Embryonic facial prominence (tissue), 1 donor: ENCODE measurements at regions not wholly inside any gene's neighbourhood (a gene's known extent, or its start where the extent isn't known, plus 50 kb on each side); places are given as distances from the start of the nearest gene placed in this dataset.
"Not testable (repeated sequence)": the region's sequence is repeated elsewhere in the genome, so short reads cannot be mapped to it uniquely, and the experiment has no call there.

ENCODE experiments used
- DNase-seq: peaks from one replicate; pipeline ENCODE4 v3.0.0-alpha.2; 2016; ENCODE audit errors: extremely low spot score

DNA sequence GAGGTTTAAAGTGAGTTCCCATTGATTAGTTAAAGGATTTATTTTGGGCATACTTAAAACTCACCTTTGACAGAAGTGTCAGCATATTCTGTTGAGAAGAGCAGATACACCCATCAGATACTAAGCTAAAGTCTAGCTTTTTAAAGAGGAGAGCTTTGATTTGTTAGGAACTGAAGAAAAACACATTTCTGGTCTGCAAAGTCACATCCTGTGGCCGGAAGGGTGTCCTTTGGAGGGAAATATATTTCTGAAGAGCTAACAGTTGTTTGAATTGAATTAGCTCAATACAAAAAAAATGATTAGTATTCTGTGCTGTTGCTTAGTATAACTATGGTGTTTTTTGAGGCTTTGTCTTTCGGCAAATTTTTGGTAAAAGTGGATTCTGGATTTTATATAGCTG, 302.7 kb downstream of the RFPL4B start:
- no peak for DNase-seq

DNA sequence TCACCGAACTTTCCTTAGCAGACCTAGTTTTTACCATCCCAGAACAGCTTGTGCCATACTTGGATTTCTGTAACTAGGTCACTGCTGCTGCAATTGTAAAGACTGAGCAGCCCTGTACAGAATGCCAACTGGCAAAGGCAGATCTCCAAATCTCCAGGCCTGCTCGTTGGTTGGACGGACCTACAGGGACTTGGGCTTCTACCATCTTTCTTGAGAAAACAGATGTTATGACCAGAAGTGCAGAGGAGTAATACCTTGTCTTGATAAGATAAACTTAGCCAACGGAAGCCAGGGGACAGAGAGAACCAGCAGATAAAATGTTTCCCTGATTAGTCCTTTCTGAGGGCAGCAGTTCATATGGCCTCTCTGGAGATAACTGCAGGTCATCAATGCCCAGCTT, 304.1 kb downstream of the RFPL4B start:
- DNase-seq, result no peak

DNA sequence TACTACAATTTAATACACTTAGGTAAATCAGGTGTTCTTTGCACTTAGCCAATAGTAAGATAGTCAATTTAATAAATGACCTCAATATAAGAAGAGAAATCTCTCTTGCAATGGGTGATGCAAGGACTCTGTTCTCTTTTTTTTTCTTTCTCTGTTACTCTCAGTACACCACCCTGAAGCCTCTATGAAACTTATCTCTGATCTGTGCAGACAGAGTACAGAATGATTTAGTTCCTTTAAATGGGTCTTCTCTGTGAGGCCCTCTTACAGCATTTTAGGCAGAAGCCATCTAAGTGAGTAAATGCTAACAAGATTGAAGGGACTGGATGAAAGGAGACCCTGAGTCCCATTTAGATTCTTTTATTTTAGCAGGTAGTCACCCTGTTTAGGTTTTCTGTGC, 312.8 kb downstream of the RFPL4B start:
- no peak for DNase-seq

DNA sequence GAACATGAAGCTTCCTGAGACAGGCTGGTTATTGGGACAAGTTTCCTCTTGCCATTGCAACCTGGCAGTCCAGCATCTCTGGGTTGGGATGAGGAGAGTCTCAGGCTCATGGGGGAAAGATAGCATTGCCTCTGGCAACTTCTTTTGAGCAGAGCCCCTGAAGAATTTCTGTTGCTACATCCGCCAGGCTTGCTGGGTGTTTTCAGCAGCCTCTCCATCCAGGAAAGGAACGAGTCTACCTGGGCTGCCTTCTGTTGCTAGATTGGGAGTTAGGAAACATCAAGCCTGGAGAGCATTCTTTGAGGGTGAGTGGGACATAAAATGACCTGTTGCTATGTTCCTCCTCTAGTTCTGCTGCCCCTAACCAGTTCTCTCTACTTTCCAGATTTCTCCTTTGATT, 313.5 kb downstream of the RFPL4B start:
- no peak for DNase-seq

DNA sequence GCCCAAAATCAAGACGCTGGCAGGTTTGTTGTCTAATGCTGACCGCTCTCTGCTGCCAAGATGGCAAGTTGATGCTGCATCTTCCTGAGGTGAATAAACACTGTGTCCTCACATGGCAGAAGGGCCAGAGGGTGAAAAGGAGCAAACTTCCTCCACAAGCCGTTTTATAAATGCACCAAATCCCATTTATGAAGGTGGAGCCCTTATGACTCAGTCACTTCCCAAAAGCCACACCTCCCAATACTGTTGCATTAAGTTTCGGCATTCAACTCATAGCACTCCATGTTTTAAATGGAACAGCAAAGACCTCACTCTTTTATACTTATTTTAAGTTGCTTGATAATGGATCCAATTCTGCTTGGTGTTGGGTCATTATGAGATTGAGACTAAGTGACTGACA, 316.6 kb downstream of the RFPL4B start:
- DNase-seq, result no peak

DNA sequence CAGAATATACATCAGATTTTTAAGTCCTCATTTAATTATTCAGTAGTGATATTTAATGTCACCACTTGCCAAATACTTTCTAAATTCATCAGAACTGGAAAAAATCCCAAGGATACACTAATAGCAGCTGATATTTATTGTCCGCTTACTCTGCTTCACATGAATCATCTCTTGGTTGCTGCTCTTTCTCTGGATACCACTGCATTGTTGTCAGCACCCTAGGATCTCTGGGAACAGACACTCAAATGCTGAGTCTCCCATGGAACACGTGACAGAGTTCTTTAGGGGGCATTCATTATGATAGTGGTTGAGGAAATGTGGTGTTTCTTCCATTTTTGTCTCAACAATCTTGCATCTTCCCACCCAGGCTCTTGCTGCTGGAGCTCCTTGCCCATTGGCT, 318.0 kb downstream of the RFPL4B start:
- no peak for DNase-seq

DNA sequence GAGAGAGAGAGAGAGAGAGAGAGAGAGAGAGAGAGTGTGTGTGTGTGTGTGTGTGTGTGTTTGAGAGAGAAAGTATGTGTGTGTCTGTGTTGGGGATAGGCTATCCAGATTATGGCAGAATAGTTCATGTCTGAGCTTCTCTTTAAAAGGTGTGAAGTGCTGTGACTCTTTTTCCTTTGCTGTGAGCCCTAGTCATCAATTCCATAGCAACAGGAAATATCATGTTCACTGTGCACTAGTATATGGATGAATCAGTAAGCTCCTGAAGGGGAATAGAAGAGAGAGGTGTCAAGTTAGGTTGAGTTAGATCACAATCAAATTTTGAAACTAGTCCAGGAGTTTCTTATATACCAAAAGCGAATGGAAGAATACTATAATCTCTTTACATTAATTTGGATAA, 318.7 kb downstream of the RFPL4B start:
- no peak for DNase-seq

DNA sequence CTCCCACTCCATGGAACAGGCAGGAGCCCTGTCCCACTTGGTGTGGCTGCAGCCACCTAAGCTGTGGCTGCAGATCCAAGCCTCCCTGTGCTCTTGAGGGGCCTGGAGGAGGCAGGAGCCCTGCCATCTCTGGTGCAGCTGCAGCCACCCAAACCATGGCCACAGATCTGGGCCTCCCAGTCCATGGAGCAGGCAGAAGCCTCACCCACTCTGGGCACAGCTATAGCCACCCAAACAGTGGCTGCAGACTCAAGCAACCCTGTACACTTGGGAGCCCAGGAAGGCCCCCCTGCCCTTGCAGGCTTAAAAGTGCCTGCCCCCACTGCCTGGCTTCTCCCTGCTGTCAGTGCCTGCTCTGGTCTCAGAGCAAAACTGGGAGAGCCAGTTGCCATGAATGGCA, 320.3 kb downstream of the RFPL4B start:
- no peak for DNase-seq

DNA sequence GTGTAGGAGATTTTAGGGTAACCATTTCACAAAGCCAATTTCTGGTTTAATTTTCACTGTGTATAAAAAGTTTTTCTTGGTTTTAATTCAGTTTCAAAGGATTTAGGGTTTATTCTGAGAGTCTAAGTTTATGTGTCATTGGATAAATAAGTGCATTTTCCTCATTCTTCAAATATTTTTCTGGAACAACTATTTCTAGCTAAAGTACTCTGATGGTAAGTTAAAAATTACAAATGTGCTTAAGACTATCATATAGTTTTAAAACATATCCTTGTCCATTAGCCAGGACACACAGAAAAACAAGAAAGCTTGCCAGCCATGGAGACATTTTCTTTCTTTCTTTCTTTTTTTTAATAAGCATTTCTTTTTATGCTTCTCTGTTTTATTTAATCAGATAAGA, 333.0 kb downstream of the RFPL4B start:
- DNase-seq, result no peak

DNA sequence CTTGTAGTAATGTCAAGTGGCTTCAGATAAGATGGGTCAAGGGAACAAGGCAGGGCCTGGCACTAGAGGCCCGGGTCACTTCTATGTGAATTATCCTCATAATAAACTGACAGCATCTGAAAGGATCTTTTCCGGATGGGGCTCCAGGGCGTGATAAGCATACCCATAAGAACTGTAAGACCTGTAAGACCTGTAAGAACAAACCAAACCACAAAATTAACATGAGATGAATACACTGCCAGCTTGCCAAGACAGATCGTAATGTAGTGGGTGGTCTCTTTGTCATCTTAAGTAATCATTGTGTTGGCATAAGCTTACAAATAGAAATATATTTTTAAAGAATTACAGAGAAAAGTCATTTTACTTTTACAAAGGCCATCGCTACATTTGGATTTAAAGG, 334.9 kb downstream of the RFPL4B start:
- no peak for DNase-seq

DNA sequence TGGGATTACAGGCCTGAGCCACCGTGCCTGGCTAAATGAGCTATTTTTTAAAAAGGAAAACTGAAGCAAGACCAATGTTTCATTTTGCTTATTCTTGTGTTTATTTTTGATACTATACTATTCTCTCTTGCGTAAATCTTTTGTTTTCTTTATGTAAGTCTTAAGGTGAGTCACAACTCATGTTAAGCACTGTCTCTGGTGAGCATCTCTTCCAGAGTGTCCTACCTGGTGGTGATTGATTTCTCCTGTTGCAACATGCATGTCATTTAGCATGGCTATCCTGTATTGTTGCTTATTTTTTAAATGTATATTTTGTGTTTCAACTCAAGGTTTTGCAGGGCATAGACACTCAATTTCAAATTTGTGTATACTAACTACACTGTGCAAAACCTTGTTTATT, 336.0 kb downstream of the RFPL4B start:
- DNase-seq, result no peak

DNA sequence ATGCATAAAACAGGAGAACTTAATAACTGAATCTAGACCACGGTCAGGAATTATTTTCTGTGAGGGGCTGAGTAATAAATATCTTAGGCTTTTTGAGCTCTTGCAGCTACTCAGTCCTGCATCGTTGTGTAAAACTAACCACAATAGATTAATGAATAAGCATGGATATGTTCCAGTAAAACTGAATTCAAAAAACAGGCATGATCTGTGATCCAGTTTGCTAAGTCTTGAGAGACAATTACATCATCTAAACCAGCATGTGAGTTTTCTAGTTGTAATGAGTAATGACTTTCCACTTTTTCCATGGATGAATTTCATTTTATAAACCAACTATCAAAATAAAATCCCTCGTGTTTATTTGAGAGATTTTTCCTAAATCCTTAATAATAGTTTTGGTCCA, 336.8 kb downstream of the RFPL4B start:
- no peak for DNase-seq

DNA sequence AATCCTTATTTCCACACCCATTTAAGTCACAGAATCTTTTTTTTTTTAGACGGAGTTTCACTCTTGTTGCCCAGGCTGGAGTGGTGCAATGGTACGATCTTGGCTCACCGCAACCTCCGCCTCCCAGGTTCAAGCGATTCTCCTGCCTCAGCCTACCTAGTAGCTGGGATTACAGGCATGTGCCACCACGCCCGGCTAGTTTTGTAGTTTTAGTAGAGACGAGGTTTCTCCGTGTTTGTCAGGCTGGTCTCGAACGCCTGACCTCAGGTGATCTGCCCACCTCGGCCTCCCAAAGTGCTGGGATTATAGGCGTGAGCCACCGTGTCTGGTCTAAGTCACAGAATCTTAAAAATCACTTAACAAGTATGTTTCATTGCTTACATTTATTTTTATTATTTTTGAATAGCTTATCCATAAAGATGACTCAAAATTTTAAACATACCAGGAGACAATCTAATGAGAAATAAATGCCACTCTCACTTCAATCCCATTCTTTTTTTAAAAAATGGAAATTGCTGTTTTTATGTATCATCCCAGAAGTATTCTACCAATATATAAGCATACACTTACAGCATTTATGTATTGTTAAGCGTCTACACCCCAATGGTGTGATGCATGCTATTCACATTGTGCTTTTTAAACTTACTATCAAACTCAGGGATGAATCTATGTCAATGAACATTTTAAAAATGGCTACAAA, 338.5 kb downstream of the RFPL4B start:
- DNase-seq, result not testable (repeated sequence)

DNA sequence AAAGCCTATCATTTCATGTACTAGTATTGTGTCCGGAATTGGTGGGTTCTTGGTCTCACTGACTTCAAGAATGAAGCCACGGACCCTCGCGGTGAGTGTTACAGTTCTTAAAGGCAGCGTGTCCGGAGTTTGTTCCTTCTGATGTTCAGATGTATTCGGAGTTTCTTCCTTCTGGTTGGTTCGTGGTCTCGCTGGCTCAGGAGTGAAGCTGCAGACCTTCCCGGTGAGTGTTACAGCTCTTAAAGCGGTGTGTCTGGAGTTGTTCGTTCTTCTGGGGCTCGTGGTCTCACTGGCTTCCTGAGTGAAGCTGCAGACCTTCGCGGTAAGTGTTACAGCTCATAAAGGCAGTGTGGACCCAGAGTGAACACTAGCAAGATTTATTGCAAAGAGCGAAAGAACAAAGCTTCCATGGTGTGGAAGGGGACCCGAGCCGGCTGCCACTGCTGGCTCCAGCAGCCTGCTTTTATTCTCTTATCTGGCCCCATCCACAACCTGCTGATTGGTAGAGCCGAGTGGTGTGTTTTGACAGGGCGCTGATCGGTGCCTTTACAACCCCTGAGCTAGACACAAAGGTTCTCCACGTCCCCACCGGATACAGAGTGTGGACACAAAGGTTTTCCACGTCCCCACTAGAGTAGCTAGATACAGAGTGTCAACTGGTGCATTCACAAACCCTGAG, 341.5 kb downstream of the RFPL4B start:
- not testable (repeated sequence) for DNase-seq

DNA sequence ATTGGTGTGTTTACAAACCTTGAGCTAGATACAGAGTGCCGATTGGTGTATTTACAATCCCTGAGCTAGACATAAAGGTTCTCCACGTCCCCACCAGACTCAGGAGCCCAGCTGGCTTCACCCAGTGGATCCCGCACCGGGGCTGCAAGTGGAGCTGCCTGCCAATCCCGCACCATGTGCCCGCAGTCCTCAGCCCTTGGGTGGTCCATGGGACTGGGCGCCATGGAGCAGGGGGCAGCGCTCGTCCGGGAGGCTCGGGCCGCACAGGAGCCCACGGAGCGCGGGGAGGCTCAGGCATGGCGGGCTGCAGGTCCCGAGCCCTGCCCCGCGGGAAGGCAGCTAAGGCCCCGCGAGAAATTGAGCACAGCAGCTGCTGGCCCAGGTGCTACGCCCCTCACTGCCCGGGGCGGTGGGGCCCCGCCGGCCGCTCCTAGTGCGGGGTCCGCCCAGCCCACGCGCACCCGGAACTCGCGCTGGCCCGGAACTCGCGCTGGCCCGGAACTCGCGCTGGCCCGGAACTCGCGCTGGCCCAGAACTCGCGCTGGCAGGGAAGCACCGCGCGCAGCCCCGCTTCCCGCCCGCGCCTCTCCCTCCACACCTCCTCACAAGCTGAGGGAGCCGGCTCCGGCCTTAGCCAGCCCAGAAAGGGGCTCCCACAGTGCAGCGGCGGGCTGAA, 342.2 kb downstream of the RFPL4B start:
- DNase-seq, result not testable (repeated sequence)

DNA sequence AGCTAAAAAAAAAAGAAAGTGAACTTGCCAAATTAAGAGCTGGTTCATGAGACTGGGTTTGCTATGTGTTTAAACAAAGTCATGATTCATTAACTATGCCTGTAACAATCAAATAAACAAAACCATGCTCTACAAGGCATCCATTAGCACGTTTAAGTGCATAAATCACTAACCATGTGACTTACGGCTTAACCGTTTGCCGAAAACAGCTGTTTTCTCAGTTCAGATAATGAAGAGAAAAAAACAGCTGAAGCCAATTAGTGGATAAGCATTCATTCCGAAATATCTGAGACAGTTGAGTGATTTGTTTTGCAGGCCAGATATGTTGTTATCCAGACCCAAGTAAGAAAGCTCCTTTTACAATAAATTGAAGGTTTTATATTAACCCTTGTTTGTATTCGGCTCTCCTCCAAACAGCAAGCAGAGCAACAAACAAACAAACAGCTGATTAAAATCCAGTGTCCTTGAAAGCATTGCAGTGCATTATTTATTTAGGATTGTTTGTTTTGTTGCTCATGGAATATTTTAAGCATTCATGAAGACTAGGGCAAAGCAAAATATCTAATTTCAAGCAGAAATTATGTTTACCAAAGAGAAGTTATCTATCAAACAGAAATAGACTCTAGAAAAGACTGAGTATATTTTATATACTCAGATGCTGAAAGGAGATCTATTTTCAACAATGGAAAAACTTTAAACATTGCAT, 343.5 kb downstream of the RFPL4B start:
- no peak for DNase-seq

DNA sequence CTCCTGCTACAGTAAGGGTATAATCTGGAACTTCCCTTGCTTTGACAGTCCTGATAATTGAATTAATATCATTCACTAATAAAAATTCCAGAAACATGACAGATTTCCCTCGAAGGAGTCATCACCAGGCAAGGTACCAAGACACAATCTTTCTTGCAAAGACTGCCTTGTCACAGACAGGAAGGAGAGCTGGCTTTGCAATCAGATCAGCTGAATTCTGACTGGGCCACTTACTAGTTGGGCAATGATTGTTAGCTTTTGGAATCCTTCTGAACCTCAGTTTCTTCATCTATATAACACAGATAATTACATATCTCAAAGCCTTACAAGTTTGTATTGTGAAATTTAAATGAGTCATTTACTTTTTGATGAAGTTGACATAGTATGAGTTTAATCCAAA, 344.2 kb downstream of the RFPL4B start:
- DNase-seq, result no peak

DNA sequence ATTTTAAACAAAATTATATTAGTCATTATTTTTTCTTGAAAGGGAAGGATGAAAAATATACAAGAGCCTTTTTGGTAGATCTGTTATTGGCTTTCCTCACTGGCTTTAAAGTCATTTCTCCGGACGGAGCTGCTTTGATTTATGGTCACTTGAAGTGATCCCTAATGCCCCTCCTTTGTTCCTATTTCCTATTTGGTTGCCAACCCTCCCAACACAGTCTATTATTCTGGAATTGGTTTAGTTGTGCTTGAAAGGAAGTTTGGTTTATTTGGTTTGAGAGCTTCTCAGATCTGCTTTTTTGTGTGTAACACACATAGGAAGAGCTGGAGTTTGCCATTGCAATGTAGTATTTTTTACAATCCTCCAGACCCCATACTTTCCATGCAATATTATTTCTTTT, 347.9 kb downstream of the RFPL4B start:
- DNase-seq, result no peak

DNA sequence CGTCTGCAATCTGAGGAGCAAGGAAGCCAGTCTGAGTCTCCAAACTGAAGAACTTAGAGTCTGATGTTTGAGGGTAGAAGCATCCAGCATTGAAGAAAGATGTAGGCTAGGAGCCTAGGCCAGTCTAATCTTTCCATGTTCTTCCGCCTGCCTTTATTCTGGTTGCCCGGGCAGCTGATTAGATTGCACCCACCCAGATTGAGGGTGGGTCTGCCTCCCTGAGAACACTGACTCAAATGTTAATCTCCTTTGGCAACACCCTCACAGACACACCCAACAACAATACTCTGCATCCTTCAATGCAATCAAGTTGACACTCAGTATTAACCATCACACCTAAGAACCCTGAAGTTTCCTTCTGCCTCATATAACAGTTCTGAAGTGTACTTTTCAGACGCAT, 350.1 kb downstream of the RFPL4B start:
- DNase-seq, result no peak

DNA sequence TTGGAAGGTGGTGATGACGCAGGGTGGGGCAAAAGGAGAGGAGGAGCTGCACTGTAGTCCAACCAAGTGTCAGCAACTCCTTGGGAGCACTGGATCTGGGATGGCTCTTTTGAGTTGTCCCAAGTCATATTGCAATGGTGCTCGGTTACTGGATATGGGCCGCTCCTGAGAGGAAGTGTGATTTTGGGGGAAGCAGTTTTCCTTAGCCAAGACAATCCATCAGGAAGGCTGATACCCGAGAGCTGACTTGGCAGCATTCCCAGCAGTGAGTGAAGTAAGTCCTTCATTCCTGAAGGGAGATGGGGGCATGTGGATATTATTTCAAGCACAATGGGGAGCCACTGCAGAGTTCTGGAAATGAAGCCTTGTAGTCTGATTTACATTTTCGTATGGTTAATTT, 354.1 kb downstream of the RFPL4B start:
- DNase-seq, result peak; percentile 38

DNA sequence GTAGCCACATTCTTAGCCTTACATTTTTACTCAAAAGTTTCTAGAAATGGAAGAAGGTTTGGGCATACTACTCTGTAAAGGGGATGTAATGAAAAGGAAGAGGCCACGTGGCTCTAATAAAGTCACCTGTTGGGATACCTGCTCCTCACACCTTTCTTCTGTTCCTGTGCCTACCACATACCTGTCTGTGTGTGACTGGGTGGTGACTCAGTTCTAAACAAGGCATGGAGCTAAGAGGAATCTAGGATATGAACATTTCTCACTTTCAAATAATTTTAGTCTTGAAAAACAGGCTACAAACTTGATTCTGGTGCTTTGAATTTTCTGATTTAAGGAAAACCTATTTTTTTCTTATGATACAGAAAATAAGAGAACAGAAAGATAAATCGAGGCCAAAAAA, 363.6 kb downstream of the RFPL4B start:
- DNase-seq, result no peak

DNA sequence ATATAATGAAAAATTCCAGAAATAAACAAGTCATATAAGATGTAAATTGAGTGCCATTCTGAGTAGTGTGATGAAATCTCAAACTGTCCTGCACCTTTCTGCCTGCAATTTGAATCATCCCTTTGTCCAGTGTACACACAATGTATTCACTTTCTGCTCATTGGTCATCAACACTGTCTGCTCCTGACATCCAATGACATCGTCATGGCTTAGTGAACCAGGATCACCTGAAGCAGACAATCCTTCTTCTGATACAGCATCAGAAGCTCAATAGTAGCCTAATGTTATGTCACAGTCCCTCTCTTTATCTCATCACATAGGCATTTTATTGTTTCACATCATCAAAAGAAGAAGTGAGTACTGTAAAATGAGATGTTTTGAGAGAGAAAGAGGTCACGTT, 366.3 kb downstream of the RFPL4B start:
- no peak for DNase-seq

DNA sequence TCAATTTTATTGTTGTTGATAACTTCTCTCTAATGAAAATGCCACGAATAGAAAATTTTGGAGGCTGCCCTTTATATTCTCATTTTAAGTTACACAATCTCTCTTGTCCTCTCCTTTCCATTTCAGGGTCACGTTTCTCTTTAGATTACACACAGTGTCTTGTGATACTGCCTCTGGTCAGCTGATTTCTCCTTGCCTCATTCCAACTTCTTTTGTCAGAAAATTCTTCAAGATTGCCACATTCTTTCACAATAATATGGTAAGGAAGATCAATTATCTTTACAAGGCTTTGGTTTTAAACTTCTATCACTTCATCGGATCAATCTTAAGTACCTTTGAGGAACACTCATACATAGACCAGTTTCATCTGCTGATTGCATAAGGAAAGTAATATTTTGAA, 370.3 kb downstream of the RFPL4B start:
- DNase-seq, result no peak
